ENCODE measurements at regions not wholly inside any gene's neighbourhood (a gene's known extent, or its start where the extent isn't known, plus 50 kb on each side); places are given as distances from the start of the nearest gene placed in this dataset.

- TF ChIP-seq CTCF (conservative IDR thresholded peaks at IDR 0.05; ENCODE audit: low read depth, low read length) (no peak), EZH2 (IDR thresholded peaks at IDR 0.05; ENCODE audit: low read length, unreplicated experiment) (no peak), EZH2phosphoT487 (IDR thresholded peaks at IDR 0.05; ENCODE audit: borderline replicate concordance, low read length) (no peak)
Observed at GRCh38 chrX:82342531-82342930, 1140.6 kb downstream of the SH3BGRL start.

Data from PC-3 (cell line).